MM.1S (cell line): ENCODE measurements at regions not wholly inside any gene's neighbourhood (a gene's known extent, or its start where the extent isn't known, plus 50 kb on each side); places are given as distances from the start of the nearest gene placed in this dataset.

Source experiments
- EZH2 ChIP-seq: fragments of 300-600 bp; sonication (generic); optimal IDR thresholded peaks from 2 replicates; pipeline ENCODE3; 2017; ENCODE audit warnings: low read depth, mild to moderate bottlenecking, antibody characterized with exemption, low read length, mixed read lengths
- EZH2phosphoT487 ChIP-seq: fragments of 300-600 bp; sonication (generic); IDR thresholded peaks from 2 replicates; pipeline ENCODE4 v1.6.1; 2018; ENCODE audit warnings: antibody characterized with exemption, low read length
- TF ChIP-seq, protein P1 (sequence below): fragments of 300-600 bp; sonication (generic); IDR thresholded peaks from 2 replicates; pipeline ENCODE4 v1.5.1; 2016; ENCODE audit warnings: antibody characterized with exemption, low read length, mixed read lengths

DNA sequence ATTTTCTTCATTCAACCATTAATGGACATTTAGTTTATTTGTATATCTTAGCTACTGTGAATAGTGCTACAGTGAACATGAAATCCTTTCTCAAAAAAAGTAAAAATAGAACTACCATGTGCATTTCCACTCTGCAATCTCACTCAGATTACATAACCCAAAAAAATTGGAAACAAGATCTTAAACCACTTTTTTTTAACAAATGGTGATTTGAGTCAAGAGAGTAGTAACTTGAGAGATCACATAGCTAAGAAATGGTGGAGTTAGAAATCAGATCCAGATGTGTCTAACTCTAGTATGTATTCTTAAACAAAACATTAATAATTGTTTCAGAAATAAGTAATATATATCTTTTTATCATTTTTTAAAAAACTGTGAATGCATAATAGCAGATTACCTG lies 318.3 kb upstream of the SGCG start:
- TF ChIP-seq, protein P1, sequence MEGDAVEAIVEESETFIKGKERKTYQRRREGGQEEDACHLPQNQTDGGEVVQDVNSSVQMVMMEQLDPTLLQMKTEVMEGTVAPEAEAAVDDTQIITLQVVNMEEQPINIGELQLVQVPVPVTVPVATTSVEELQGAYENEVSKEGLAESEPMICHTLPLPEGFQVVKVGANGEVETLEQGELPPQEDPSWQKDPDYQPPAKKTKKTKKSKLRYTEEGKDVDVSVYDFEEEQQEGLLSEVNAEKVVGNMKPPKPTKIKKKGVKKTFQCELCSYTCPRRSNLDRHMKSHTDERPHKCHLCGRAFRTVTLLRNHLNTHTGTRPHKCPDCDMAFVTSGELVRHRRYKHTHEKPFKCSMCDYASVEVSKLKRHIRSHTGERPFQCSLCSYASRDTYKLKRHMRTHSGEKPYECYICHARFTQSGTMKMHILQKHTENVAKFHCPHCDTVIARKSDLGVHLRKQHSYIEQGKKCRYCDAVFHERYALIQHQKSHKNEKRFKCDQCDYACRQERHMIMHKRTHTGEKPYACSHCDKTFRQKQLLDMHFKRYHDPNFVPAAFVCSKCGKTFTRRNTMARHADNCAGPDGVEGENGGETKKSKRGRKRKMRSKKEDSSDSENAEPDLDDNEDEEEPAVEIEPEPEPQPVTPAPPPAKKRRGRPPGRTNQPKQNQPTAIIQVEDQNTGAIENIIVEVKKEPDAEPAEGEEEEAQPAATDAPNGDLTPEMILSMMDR: no peak
- TF ChIP-seq EZH2 (no peak), EZH2phosphoT487 (no peak)
